HEK293 (cell line): ENCODE measurements at regions not wholly inside any gene's neighbourhood (a gene's known extent, or its start where the extent isn't known, plus 50 kb on each side); places are given as distances from the start of the nearest gene placed in this dataset.

Experiments
- CTCF ChIA-PET: fragments of 350-600 bp; formaldehyde crosslinking; extraction: SDS; loops from one replicate; lab custom pipeline; 2021; ENCODE audit warnings: antibody characterized with exemption; lab: Yijun Ruan, JAX
- POLR2A ChIA-PET: fragments of 300-600 bp; formaldehyde crosslinking; extraction: SDS; loops from one replicate; lab custom pipeline; 2020; ENCODE audit warnings: antibody characterized with exemption, inconsistent platforms; lab: Yijun Ruan, JAX
- H3K27ac ChIP-seq: fragments of 200-500 bp; sonication (Bioruptor generic); 2 replicates; pipeline ENCODE4 v1.5.1; 2014; ENCODE audit warnings: low read depth, low read length, control low read depth, inconsistent platforms; ENCODE audit errors: extremely low read depth
- H3K36me3 ChIP-seq, 2 experiments: fragments of 200-500 bp in 1 of 2; sonication (Bioruptor generic) in 1 of 2; 1 replicate in 1 of 2; 2 replicates in 1 of 2; pipeline ENCODE4 v1.5.1; 2014 to 2017; ENCODE audit warnings: inconsistent platforms in 2 of 2, low read length in 2 of 2; ENCODE audit not compliant: control insufficient read depth in 2 of 2, insufficient read depth in 1 of 2
- H3K4me1 ChIP-seq: fragments of 200-500 bp; sonication (Bioruptor generic); 2 replicates; pipeline ENCODE4 v1.5.1; 2014; ENCODE audit warnings: mild to moderate bottlenecking, low read length, inconsistent platforms; ENCODE audit not compliant: control insufficient read depth, insufficient read depth
- H3K4me3 ChIP-seq: 2 replicates; pipeline ENCODE4 v1.5.1; 2011; ENCODE audit warnings: low read depth, mild to moderate bottlenecking, control low read depth, low read length, moderate library complexity
- H3K9me3 ChIP-seq: fragments of 200-500 bp; sonication (Bioruptor generic); 2 replicates; pipeline ENCODE4 v1.5.1; 2014; ENCODE audit warnings: low read depth, low read length, inconsistent platforms; ENCODE audit not compliant: control insufficient read depth, insufficient read depth
- REPIN1 ChIP-seq: fragments of 450-650 bp; formaldehyde crosslinking; IDR thresholded peaks from 2 replicates; pipeline ENCODE4 v1.5.1; 2017; ENCODE audit warnings: missing biosample characterization, missing genetic modification characterization, low read depth
- SETDB1 ChIP-seq: IDR thresholded peaks from one replicate; pipeline ENCODE4 v1.6.1; 2017; ENCODE audit warnings: mild to moderate bottlenecking, low read length, moderate library complexity, mixed read lengths; ENCODE audit not compliant: insufficient read length
- ZEB2 ChIP-seq: fragments of 450-650 bp; formaldehyde crosslinking; IDR thresholded peaks from 2 replicates; pipeline ENCODE4 v1.5.1; 2016; ENCODE audit warnings: missing biosample characterization, missing genetic modification characterization
- ZNF16 ChIP-seq: fragments of 450-650 bp; formaldehyde crosslinking; IDR thresholded peaks from 2 replicates; pipeline ENCODE4 v1.5.1; 2016; ENCODE audit warnings: low read depth, missing biosample characterization, missing genetic modification characterization
- ZNF239 ChIP-seq: fragments of 450-650 bp; formaldehyde crosslinking; IDR thresholded peaks from 2 replicates; pipeline ENCODE4 v1.5.1; 2016; ENCODE audit warnings: missing biosample characterization, missing genetic modification characterization
- ZNF501 ChIP-seq: fragments of 450-650 bp; formaldehyde crosslinking; IDR thresholded peaks from 2 replicates; pipeline ENCODE4 v1.5.1; 2016; ENCODE audit warnings: missing biosample characterization, missing genetic modification characterization
- ZNF544 ChIP-seq: fragments of 450-650 bp; formaldehyde crosslinking; IDR thresholded peaks from 2 replicates; pipeline ENCODE4 v1.5.0; 2017; ENCODE audit warnings: missing biosample characterization, missing genetic modification characterization
- ZNF654 ChIP-seq: fragments of 450-650 bp; formaldehyde crosslinking; IDR thresholded peaks from 2 replicates; pipeline ENCODE4 v1.5.1; 2016; ENCODE audit warnings: low read depth, missing biosample characterization, missing genetic modification characterization
- ZNF707 ChIP-seq: fragments of 450-650 bp; formaldehyde crosslinking; IDR thresholded peaks from 2 replicates; pipeline ENCODE4 v1.5.1; 2016; ENCODE audit warnings: missing biosample characterization, missing genetic modification characterization
- ZNF747 ChIP-seq: fragments of 450-650 bp; formaldehyde crosslinking; IDR thresholded peaks from 2 replicates; pipeline ENCODE4 v1.5.1; 2016; ENCODE audit warnings: missing biosample characterization, missing genetic modification characterization
- ZNF776 ChIP-seq: fragments of 450-650 bp; formaldehyde crosslinking; IDR thresholded peaks from 2 replicates; pipeline ENCODE4 v1.5.0; 2017; ENCODE audit warnings: missing biosample characterization, missing genetic modification characterization, borderline replicate concordance
- ZSCAN30 ChIP-seq: fragments of 450-650 bp; IDR thresholded peaks from 2 replicates; pipeline ENCODE4 v1.5.1; 2018; ENCODE audit warnings: missing biosample characterization, mild to moderate bottlenecking, missing genetic modification characterization, moderate library complexity
- TF ChIP-seq, protein P1 (sequence below): fragments of 450-650 bp; formaldehyde crosslinking; conservative IDR thresholded peaks from 2 replicates; pipeline ENCODE4 v1.5.1; 2016; ENCODE audit warnings: low read depth, missing biosample characterization, missing genetic modification characterization
- TF ChIP-seq, protein P2 (sequence below): fragments of 450-650 bp; formaldehyde crosslinking; IDR thresholded peaks from 2 replicates; pipeline ENCODE4 v1.5.1; 2016; ENCODE audit warnings: missing biosample characterization, missing genetic modification characterization
- TF ChIP-seq, protein P3 (sequence below): fragments of 450-650 bp; formaldehyde crosslinking; IDR thresholded peaks from 2 replicates; pipeline ENCODE4 v1.5.0; 2017; ENCODE audit warnings: missing biosample characterization, missing genetic modification characterization, borderline replicate concordance
- TF ChIP-seq, protein P4 (sequence below): fragments of 450-650 bp; formaldehyde crosslinking; IDR thresholded peaks from 2 replicates; pipeline ENCODE4 v1.5.1; 2016; ENCODE audit warnings: missing biosample characterization, missing genetic modification characterization
- TF ChIP-seq, protein P5 (sequence below): fragments of 450-650 bp; formaldehyde crosslinking; IDR thresholded peaks from 2 replicates; pipeline ENCODE4 v1.5.1; 2016; ENCODE audit warnings: missing biosample characterization, missing genetic modification characterization

DNA sequence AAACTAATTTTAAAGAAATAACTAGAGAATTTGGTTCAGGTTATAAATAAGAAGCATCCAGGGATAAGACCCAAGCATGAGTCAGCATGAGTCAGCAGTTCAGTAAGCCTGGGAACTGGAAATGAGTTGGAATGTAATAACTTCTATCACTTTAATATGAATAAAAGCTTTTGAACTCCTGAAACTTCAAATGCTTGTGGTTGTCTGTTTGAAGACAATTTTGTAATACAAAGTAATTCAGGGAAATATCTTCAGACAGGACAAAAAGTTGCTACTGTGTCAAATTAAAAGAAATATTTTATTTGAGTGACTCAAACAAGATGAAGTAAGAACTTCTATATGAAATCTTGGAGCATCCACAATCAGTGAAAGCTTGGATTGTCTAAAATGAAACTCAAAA lies 331.2 kb upstream of the DAB2 start:
- no peak overlapping the region for H3K4me3 ChIP-seq
- ChIA-PET POLR2A (no interaction called here), CTCF (interaction anchor here (0.6 kb wide), 1 partner anchor 21 kb away, joined by 3 read pairs; no protein-coding TSS in a partner anchor)
- TF ChIP-seq, protein P1, sequence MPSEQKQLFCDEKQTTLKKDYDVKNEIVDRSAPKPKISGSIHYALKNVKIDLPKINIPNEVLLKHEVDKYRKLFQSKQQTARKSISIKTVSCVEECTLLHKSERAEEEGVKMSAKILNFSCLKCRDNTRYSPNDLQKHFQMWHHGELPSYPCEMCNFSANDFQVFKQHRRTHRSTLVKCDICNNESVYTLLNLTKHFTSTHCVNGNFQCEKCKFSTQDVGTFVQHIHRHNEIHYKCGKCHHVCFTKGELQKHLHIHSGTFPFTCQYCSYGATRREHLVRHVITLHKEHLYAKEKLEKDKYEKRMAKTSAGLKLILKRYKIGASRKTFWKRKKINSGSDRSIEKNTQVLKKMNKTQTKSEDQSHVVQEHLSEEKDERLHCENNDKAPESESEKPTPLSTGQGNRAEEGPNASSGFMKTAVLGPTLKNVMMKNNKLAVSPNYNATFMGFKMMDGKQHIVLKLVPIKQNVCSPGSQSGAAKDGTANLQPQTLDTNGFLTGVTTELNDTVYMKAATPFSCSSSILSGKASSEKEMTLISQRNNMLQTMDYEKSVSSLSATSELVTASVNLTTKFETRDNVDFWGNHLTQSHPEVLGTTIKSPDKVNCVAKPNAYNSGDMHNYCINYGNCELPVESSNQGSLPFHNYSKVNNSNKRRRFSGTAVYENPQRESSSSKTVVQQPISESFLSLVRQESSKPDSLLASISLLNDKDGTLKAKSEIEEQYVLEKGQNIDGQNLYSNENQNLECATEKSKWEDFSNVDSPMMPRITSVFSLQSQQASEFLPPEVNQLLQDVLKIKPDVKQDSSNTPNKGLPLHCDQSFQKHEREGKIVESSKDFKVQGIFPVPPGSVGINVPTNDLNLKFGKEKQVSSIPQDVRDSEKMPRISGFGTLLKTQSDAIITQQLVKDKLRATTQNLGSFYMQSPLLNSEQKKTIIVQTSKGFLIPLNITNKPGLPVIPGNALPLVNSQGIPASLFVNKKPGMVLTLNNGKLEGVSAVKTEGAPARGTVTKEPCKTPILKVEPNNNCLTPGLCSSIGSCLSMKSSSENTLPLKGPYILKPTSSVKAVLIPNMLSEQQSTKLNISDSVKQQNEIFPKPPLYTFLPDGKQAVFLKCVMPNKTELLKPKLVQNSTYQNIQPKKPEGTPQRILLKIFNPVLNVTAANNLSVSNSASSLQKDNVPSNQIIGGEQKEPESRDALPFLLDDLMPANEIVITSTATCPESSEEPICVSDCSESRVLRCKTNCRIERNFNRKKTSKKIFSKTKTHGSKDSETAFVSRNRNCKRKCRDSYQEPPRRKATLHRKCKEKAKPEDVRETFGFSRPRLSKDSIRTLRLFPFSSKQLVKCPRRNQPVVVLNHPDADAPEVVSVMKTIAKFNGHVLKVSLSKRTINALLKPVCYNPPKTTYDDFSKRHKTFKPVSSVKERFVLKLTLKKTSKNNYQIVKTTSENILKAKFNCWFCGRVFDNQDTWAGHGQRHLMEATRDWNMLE (tag by site-specific recombination): no peak
- TF ChIP-seq, protein P2, sequence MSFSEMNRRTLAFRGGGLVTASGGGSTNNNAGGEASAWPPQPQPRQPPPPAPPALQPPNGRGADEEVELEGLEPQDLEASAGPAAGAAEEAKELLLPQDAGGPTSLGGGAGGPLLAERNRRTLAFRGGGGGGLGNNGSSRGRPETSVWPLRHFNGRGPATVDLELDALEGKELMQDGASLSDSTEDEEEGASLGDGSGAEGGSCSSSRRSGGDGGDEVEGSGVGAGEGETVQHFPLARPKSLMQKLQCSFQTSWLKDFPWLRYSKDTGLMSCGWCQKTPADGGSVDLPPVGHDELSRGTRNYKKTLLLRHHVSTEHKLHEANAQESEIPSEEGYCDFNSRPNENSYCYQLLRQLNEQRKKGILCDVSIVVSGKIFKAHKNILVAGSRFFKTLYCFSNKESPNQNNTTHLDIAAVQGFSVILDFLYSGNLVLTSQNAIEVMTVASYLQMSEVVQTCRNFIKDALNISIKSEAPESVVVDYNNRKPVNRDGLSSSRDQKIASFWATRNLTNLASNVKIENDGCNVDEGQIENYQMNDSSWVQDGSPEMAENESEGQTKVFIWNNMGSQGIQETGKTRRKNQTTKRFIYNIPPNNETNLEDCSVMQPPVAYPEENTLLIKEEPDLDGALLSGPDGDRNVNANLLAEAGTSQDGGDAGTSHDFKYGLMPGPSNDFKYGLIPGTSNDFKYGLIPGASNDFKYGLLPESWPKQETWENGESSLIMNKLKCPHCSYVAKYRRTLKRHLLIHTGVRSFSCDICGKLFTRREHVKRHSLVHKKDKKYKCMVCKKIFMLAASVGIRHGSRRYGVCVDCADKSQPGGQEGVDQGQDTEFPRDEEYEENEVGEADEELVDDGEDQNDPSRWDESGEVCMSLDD (tag by site-specific recombination): no peak
- TF ChIP-seq ZSCAN30 (no peak), REPIN1 (tag by site-specific recombination) (no peak), ZEB2 (tag by site-specific recombination) (no peak), ZNF747 (tag by site-specific recombination) (no peak), ZNF707 (tag by site-specific recombination) (no peak), SETDB1 (no peak), ZNF501 (tag by site-specific recombination) (no peak), ZNF16 (tag by site-specific recombination) (no peak), ZNF776 (no peak), ZNF654 (tag by site-specific recombination) (no peak), ZNF544 (tag by site-specific recombination) (no peak), ZNF239 (tag by site-specific recombination) (no peak)
- TF ChIP-seq, protein P3, sequence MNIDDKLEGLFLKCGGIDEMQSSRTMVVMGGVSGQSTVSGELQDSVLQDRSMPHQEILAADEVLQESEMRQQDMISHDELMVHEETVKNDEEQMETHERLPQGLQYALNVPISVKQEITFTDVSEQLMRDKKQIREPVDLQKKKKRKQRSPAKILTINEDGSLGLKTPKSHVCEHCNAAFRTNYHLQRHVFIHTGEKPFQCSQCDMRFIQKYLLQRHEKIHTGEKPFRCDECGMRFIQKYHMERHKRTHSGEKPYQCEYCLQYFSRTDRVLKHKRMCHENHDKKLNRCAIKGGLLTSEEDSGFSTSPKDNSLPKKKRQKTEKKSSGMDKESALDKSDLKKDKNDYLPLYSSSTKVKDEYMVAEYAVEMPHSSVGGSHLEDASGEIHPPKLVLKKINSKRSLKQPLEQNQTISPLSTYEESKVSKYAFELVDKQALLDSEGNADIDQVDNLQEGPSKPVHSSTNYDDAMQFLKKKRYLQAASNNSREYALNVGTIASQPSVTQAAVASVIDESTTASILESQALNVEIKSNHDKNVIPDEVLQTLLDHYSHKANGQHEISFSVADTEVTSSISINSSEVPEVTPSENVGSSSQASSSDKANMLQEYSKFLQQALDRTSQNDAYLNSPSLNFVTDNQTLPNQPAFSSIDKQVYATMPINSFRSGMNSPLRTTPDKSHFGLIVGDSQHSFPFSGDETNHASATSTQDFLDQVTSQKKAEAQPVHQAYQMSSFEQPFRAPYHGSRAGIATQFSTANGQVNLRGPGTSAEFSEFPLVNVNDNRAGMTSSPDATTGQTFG (tag by site-specific recombination): no peak
- TF ChIP-seq, protein P4, sequence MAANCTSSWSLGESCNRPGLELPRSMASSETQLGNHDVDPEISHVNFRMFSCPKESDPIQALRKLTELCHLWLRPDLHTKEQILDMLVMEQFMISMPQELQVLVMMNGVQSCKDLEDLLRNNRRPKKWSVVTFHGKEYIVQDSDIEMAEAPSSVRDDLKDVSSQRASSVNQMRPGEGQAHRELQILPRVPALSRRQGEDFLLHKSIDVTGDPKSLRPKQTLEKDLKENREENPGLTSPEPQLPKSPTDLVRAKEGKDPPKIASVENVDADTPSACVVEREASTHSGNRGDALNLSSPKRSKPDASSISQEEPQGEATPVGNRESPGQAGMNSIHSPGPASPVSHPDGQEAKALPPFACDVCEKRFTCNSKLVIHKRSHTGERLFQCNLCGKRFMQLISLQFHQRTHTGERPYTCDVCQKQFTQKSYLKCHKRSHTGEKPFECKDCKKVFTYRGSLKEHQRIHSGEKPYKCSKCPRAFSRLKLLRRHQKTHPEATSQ (tag by site-specific recombination): no peak
- TF ChIP-seq, protein P5, sequence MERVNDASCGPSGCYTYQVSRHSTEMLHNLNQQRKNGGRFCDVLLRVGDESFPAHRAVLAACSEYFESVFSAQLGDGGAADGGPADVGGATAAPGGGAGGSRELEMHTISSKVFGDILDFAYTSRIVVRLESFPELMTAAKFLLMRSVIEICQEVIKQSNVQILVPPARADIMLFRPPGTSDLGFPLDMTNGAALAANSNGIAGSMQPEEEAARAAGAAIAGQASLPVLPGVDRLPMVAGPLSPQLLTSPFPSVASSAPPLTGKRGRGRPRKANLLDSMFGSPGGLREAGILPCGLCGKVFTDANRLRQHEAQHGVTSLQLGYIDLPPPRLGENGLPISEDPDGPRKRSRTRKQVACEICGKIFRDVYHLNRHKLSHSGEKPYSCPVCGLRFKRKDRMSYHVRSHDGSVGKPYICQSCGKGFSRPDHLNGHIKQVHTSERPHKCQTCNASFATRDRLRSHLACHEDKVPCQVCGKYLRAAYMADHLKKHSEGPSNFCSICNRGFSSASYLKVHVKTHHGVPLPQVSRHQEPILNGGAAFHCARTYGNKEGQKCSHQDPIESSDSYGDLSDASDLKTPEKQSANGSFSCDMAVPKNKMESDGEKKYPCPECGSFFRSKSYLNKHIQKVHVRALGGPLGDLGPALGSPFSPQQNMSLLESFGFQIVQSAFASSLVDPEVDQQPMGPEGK (tag by site-specific recombination): no peak
- TF ChIP-seq, all 188 proteins: peak for 0
- H3K27ac ChIP-seq: no peak overlapping the region
- H3K9me3 ChIP-seq: no peaks in the 10 kb centered on the region; the same call in 1 of the 2 replicates
- H3K4me1 ChIP-seq: no peaks in the 10 kb centered on the region
- no peaks in the 10 kb centered on the region for H3K36me3 ChIP-seq
